ENCODE measurements at regions not wholly inside any gene's neighbourhood (a gene's known extent, or its start where the extent isn't known, plus 50 kb on each side); places are given as distances from the start of the nearest gene placed in this dataset.
"Not testable (repeated sequence)": the region's sequence is repeated elsewhere in the genome, so short reads cannot be mapped to it uniquely, and the experiment has no call there.

DNA sequence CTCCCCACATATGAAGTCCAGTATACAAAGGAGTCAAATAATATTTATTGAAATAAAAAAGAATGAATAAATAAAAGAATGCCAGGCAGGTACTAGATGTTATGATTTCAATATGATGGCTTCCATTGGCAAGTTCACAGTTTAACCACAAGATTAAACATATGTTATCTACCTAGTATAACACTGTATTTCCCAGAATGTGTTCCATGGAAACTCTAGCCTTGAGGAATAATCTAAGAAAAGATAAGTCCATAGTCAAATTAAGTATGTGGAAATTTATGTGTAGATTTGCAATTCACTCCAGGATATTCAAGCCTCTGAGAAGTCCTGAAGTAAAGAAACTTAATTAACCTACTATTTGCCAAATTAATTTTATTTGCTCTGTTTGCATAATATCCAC lies 71.1 kb upstream of the FMNL2 start:
- POLR2A ChIA-PET, result no interaction called here
- dilution Hi-C loops (cut with MboI; ENCODE audit: extremely low pct_ligation_motif_present, low sequenced_read_pairs), result no loop called here

DNA sequence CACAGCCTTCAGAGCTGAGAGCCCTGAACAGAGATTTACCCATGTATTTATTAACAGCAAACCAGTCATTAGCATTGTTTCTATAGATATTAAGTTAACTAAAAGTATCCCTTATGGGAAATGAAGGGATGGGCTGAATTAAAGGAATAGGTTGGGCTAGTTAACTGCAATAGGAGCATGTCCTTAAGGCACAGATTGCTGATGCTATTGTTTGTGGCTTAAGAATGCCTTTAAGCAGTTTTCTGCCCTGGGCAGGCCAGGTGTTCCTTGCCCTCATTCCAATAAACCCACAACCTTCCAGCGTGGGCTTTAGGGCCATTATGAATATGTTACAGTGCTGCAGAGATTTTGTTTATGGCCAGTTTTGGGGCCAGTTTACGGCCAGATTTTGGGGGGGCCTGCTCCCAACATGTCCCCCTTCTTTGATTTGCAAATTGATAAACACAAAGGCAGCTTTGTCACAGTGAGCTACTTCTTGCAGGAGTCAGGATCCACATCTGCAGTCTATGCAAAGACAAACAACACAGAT lies 61.2 kb upstream of the FMNL2 start:
- H3K4me1 ChIP-seq (ENCODE audit: control insufficient read depth, extremely low read depth, insufficient read depth, low read length); H3K9ac ChIP-seq (replicated peaks; ENCODE audit: extremely low read depth, insufficient read depth, low read length); H3K9me3 ChIP-seq (replicated peaks; ENCODE audit: control insufficient read depth, insufficient read depth, low read length); H3K36me3 ChIP-seq (ENCODE audit: control insufficient read depth in 2 of 2, extremely low read depth in 1 of 2, insufficient read depth in 2 of 2, low read length in 2 of 2); BruUV-seq (replicated peaks); intact Hi-C loops (cut with micrococcal nuclease); FAIRE-seq; H3K4me3 ChIP-seq (replicated peaks in 1 of 3; ENCODE audit: insufficient read depth in 1 of 3, low read depth in 1 of 3, low read length in 3 of 3); H3K9me1 ChIP-seq (replicated peaks; ENCODE audit: control insufficient read depth, extremely low read depth, insufficient read depth, low read length); H2AFZ ChIP-seq (ENCODE audit: low read depth, low read length); H3K4me2 ChIP-seq (ENCODE audit: insufficient read depth, low read length); DNase-seq (ENCODE audit: low read depth, low spot score); H4K20me1 ChIP-seq (replicated peaks; ENCODE audit: control insufficient read depth, extremely low read depth, insufficient read depth, low read length); dilution Hi-C loops (cut with MboI; ENCODE audit: extremely low pct_ligation_motif_present, low sequenced_read_pairs); POLR2A ChIA-PET; H3K27ac ChIP-seq (ENCODE audit: insufficient read depth, low read depth, low read length); H3K27me3 ChIP-seq (ENCODE audit: control insufficient read depth in 2 of 2, insufficient read depth in 2 of 2, low read length in 2 of 2); H3K79me2 ChIP-seq (ENCODE audit: control insufficient read depth, insufficient read depth, low read length): not testable (repeated sequence)
- CTCF ChIA-PET, result interaction anchor here (1.2 to 1.4 kb wide), 2 partner anchors 17 to 20 kb away, joined by 3 read pairs; no protein-coding TSS in a partner anchor

More for the DNA sequence above, 71.1 kb upstream of the FMNL2 start:
- intact Hi-C loops (cut with micrococcal nuclease), result no loop called here
- TF ChIP-seq JUN (IDR thresholded peaks at IDR 0.05; ENCODE audit: borderline replicate concordance, insufficient read depth, insufficient read length, low read depth) (no peak), MAX (IDR thresholded peaks at IDR 0.05; ENCODE audit: insufficient read depth, insufficient read length) (no peak), POLR2AphosphoS5 (IDR thresholded peaks at IDR 0.05; ENCODE audit: insufficient read depth, low read depth, low read length) (no peak), FOS (IDR thresholded peaks at IDR 0.05; ENCODE audit: borderline replicate concordance, insufficient read depth, low read length) (no peak), GATA2 (IDR thresholded peaks at IDR 0.05; ENCODE audit: insufficient read depth, insufficient read length, low read depth, low read length) (no peak), POLR2A (IDR thresholded peaks at IDR 0.05; ENCODE audit: low read depth, low read length) (no peak), MYC (IDR thresholded peaks at IDR 0.05; ENCODE audit: low read depth, low read length) (no peak), EZH2 (IDR thresholded peaks at IDR 0.05; ENCODE audit: borderline replicate concordance, low read depth, low read length, severe bottlenecking) (no peak)
- TF ChIP-seq, protein P1, sequence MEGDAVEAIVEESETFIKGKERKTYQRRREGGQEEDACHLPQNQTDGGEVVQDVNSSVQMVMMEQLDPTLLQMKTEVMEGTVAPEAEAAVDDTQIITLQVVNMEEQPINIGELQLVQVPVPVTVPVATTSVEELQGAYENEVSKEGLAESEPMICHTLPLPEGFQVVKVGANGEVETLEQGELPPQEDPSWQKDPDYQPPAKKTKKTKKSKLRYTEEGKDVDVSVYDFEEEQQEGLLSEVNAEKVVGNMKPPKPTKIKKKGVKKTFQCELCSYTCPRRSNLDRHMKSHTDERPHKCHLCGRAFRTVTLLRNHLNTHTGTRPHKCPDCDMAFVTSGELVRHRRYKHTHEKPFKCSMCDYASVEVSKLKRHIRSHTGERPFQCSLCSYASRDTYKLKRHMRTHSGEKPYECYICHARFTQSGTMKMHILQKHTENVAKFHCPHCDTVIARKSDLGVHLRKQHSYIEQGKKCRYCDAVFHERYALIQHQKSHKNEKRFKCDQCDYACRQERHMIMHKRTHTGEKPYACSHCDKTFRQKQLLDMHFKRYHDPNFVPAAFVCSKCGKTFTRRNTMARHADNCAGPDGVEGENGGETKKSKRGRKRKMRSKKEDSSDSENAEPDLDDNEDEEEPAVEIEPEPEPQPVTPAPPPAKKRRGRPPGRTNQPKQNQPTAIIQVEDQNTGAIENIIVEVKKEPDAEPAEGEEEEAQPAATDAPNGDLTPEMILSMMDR (IDR thresholded peaks at IDR 0.05; ENCODE audit: extremely low read depth in 1 of 2, insufficient read depth in 1 of 2, low read depth in 1 of 2, low read length in 2 of 2), result no peak
- CTCF ChIA-PET, result no interaction called here
- no peaks in the 10 kb centered on the region for H3K79me2 ChIP-seq (ENCODE audit: control insufficient read depth, insufficient read depth, low read length)
- no TSS peak for BruUV-seq (replicated peaks)
- H3K9me1 ChIP-seq (replicated peaks; ENCODE audit: control insufficient read depth, extremely low read depth, insufficient read depth, low read length), result no peaks in the 10 kb centered on the region
- H3K36me3 ChIP-seq (ENCODE audit: control insufficient read depth in 2 of 2, extremely low read depth in 1 of 2, insufficient read depth in 2 of 2, low read length in 2 of 2), result no peaks in the 10 kb centered on the region
- DNase-seq (ENCODE audit: low read depth, low spot score) (no peak), FAIRE-seq (no peak)
- H3K4me1 ChIP-seq (ENCODE audit: control insufficient read depth, extremely low read depth, insufficient read depth, low read length), result no peaks in the 10 kb centered on the region
- H3K27ac ChIP-seq (ENCODE audit: insufficient read depth, low read depth, low read length), result no peak overlapping the region
- no peaks in the 10 kb centered on the region for H3K27me3 ChIP-seq (ENCODE audit: control insufficient read depth in 2 of 2, insufficient read depth in 2 of 2, low read length in 2 of 2)
- no peak overlapping the region for H3K4me2 ChIP-seq (ENCODE audit: insufficient read depth, low read length)
- H3K9me3 ChIP-seq (replicated peaks; ENCODE audit: control insufficient read depth, insufficient read depth, low read length), result no peaks in the 10 kb centered on the region
- no peak overlapping the region for H3K9ac ChIP-seq (replicated peaks; ENCODE audit: extremely low read depth, insufficient read depth, low read length)
- no peak overlapping the region for H2AFZ ChIP-seq (ENCODE audit: low read depth, low read length)
- no peak overlapping the region for H3K4me3 ChIP-seq (replicated peaks in 1 of 3; ENCODE audit: insufficient read depth in 1 of 3, low read depth in 1 of 3, low read length in 3 of 3)
- no peaks in the 10 kb centered on the region for H4K20me1 ChIP-seq (replicated peaks; ENCODE audit: control insufficient read depth, extremely low read depth, insufficient read depth, low read length)

- CTCF ChIA-PET, result interaction anchor here (1.1 kb wide), 1 partner anchor 17 kb away, joined by 3 read pairs; no protein-coding TSS in a partner anchor
- H4K20me1 ChIP-seq (replicated peaks; ENCODE audit: control insufficient read depth, extremely low read depth, insufficient read depth, low read length); dilution Hi-C loops (cut with MboI; ENCODE audit: extremely low pct_ligation_motif_present, low sequenced_read_pairs): not testable (repeated sequence)
Measured at GRCh38 chr2:152277896-152278295, 57.1 kb upstream of the FMNL2 start.

More at GRCh38 chr2:152277896-152278295, 57.1 kb upstream of the FMNL2 start:
- H3K4me2 ChIP-seq (ENCODE audit: insufficient read depth, low read length); H3K36me3 ChIP-seq (ENCODE audit: control insufficient read depth in 2 of 2, extremely low read depth in 1 of 2, insufficient read depth in 2 of 2, low read length in 2 of 2); intact Hi-C loops (cut with micrococcal nuclease); H3K27ac ChIP-seq (ENCODE audit: insufficient read depth, low read depth, low read length); POLR2A ChIA-PET; BruUV-seq (replicated peaks); FAIRE-seq; H3K79me2 ChIP-seq (ENCODE audit: control insufficient read depth, insufficient read depth, low read length); H3K9ac ChIP-seq (replicated peaks; ENCODE audit: extremely low read depth, insufficient read depth, low read length); DNase-seq (ENCODE audit: low read depth, low spot score); H3K4me3 ChIP-seq (replicated peaks in 1 of 3; ENCODE audit: insufficient read depth in 1 of 3, low read depth in 1 of 3, low read length in 3 of 3); H3K9me3 ChIP-seq (replicated peaks; ENCODE audit: control insufficient read depth, insufficient read depth, low read length); H3K4me1 ChIP-seq (ENCODE audit: control insufficient read depth, extremely low read depth, insufficient read depth, low read length); H2AFZ ChIP-seq (ENCODE audit: low read depth, low read length); H3K9me1 ChIP-seq (replicated peaks; ENCODE audit: control insufficient read depth, extremely low read depth, insufficient read depth, low read length): not testable (repeated sequence)
- H3K27me3 ChIP-seq (ENCODE audit: control insufficient read depth in 2 of 2, insufficient read depth in 2 of 2, low read length in 2 of 2), result peaks cover 11 to 12% of the 10 kb centered on the region in 2 experiments
